Putamen (tissue), 1 donor: ENCODE measurements at regions not wholly inside any gene's neighbourhood (a gene's known extent, or its start where the extent isn't known, plus 50 kb on each side); places are given as distances from the start of the nearest gene placed in this dataset.
"Not testable (repeated sequence)": the region's sequence is repeated elsewhere in the genome, so short reads cannot be mapped to it uniquely, and the experiment has no call there.

Experiments
- DNase-seq: peaks from one replicate; pipeline ENCODE4 v3.0.0-alpha.2; 2016; ENCODE audit warnings: low spot score

- no peak for DNase-seq
These were observed 166.2 kb upstream of the CHD6 start for GRCh38 chr20:41784209-41784958.

- no peak for DNase-seq
These were observed 165.4 kb upstream of the CHD6 start for GRCh38 chr20:41783423-41784208.

GRCh38 chr20:41782730-41783406 lies 164.7 kb upstream of the CHD6 start:
- no peak for DNase-seq

- DNase-seq, result no peak
These were observed 164.1 kb upstream of the CHD6 start for GRCh38 chr20:41782255-41782654.

GRCh38 chr20:41776421-41776820 lies 158.2 kb upstream of the CHD6 start:
- no peak for DNase-seq

GRCh38 chr20:41774291-41774690 lies 156.1 kb upstream of the CHD6 start:
- DNase-seq, result no peak

- DNase-seq, result no peak
These were observed 152.8 kb upstream of the CHD6 start for GRCh38 chr20:41770965-41771364.

- no peak for DNase-seq
These were observed 152.2 kb upstream of the CHD6 start for GRCh38 chr20:41770427-41770826.

- DNase-seq, result no peak
These were observed 151.4 kb upstream of the CHD6 start for GRCh38 chr20:41769592-41770018.

GRCh38 chr20:41750137-41750536 lies 132.0 kb upstream of the CHD6 start:
- no peak for DNase-seq

GRCh38 chr20:41748756-41749582 lies 130.8 kb upstream of the CHD6 start:
- DNase-seq, result no peak

GRCh38 chr20:41748051-41748450 lies 129.9 kb upstream of the CHD6 start:
- no peak for DNase-seq

GRCh38 chr20:41747226-41747625 lies 129.0 kb upstream of the CHD6 start:
- no peak for DNase-seq

- no peak for DNase-seq
These were observed 128.5 kb upstream of the CHD6 start for GRCh38 chr20:41746635-41747034.

GRCh38 chr20:41738604-41739206 lies 120.5 kb upstream of the CHD6 start:
- DNase-seq, result peak; percentile 41

- no peak for DNase-seq
These were observed 117.8 kb upstream of the CHD6 start for GRCh38 chr20:41735949-41736348.

GRCh38 chr20:41734506-41734945 lies 116.3 kb upstream of the CHD6 start:
- DNase-seq, result no peak

GRCh38 chr20:41733151-41733550 lies 115.0 kb upstream of the CHD6 start:
- DNase-seq, result no peak

- not testable (repeated sequence) for DNase-seq
These were observed 113.0 kb upstream of the CHD6 start for GRCh38 chr20:41731198-41731597.

GRCh38 chr20:41727681-41728080 lies 109.5 kb upstream of the CHD6 start:
- not testable (repeated sequence) for DNase-seq

- no peak for DNase-seq
These were observed 108.5 kb upstream of the CHD6 start for GRCh38 chr20:41726727-41727126.
